ENCODE measurements at regions not wholly inside any gene's neighbourhood (a gene's known extent, or its start where the extent isn't known, plus 50 kb on each side); places are given as distances from the start of the nearest gene placed in this dataset.

GRCh38 chr9:117809751-117810150 lies 105.5 kb downstream of the TLR4 start:
- intact Hi-C loops (cut with DNase I): no loop called here
- no peaks in the 10 kb centered on the region for H3K27me3 ChIP-seq
- no peak for DNase-seq
- TF ChIP-seq, protein P1, sequence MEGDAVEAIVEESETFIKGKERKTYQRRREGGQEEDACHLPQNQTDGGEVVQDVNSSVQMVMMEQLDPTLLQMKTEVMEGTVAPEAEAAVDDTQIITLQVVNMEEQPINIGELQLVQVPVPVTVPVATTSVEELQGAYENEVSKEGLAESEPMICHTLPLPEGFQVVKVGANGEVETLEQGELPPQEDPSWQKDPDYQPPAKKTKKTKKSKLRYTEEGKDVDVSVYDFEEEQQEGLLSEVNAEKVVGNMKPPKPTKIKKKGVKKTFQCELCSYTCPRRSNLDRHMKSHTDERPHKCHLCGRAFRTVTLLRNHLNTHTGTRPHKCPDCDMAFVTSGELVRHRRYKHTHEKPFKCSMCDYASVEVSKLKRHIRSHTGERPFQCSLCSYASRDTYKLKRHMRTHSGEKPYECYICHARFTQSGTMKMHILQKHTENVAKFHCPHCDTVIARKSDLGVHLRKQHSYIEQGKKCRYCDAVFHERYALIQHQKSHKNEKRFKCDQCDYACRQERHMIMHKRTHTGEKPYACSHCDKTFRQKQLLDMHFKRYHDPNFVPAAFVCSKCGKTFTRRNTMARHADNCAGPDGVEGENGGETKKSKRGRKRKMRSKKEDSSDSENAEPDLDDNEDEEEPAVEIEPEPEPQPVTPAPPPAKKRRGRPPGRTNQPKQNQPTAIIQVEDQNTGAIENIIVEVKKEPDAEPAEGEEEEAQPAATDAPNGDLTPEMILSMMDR (IDR thresholded peaks at IDR 0.05): no peak
- no peak for TF ChIP-seq POLR2A (IDR thresholded peaks at IDR 0.05)
- H3K27ac ChIP-seq: no peak overlapping the region
- H3K4me3 ChIP-seq: no peak overlapping the region
- 75 to 85% methylated on average over 4 of the region's 4 CpGs for WGBS, 2 donors
- no peaks in the 10 kb centered on the region for H3K36me3 ChIP-seq
- no peaks in the 10 kb centered on the region for H3K4me1 ChIP-seq
- no peaks in the 10 kb centered on the region for H3K9me3 ChIP-seq

DNA sequence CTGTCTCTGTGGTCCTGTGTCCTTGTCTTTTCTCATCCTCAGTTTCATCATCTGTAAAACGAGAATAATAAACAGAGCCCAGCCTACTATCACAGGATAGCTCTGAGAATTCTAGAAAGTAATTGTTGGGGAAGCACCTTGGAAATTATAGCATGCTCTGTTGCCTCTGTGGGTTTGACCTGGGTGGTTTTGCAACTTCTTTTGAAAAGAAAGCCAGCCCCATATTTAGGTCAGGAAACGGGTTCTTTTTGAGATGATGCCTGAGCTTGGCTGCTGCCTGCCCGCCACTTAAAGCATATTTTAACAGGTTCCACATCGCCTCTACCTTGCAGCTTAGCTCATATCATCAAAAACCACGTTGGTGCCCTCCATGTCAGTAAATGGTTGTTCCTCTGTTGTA lies 111.1 kb downstream of the TLR4 start:
- intact Hi-C loops (cut with DNase I): no loop called here

GRCh38 chr9:117815948-117816347 lies 111.7 kb downstream of the TLR4 start:
- Histone ChIP-seq H3K9me3 (no peaks in the 10 kb centered on the region), H3K4me3 (no peak overlapping the region), H3K27me3 (no peaks in the 10 kb centered on the region), H3K36me3 (no peaks in the 10 kb centered on the region), H3K4me1 (no peaks in the 10 kb centered on the region), H3K27ac (no peak overlapping the region)
- DNase-seq: no peak
- intact Hi-C loops (cut with DNase I): no loop called here
- 63 to 64% methylated on average over 3 of the region's 3 CpGs for whole genome bisulfite sequencing, 2 donors
- TF ChIP-seq, protein P1 (IDR thresholded peaks at IDR 0.05): no peak
- no peak for TF ChIP-seq POLR2A (IDR thresholded peaks at IDR 0.05)

More for the DNA sequence above, 111.1 kb downstream of the TLR4 start:
- no peaks in the 10 kb centered on the region for H3K9me3 ChIP-seq
- no peak overlapping the region for H3K27ac ChIP-seq
- no peak overlapping the region for H3K4me3 ChIP-seq
- no peaks in the 10 kb centered on the region for H3K36me3 ChIP-seq
- WGBS, 2 donors: 36 to 43% methylated on average over 5 of the region's 5 CpGs
- TF ChIP-seq, protein P1 (IDR thresholded peaks at IDR 0.05): no peak
- TF ChIP-seq POLR2A (IDR thresholded peaks at IDR 0.05): no peak
- DNase-seq: no peak
- H3K27me3 ChIP-seq: no peaks in the 10 kb centered on the region
- no peaks in the 10 kb centered on the region for H3K4me1 ChIP-seq

DNA sequence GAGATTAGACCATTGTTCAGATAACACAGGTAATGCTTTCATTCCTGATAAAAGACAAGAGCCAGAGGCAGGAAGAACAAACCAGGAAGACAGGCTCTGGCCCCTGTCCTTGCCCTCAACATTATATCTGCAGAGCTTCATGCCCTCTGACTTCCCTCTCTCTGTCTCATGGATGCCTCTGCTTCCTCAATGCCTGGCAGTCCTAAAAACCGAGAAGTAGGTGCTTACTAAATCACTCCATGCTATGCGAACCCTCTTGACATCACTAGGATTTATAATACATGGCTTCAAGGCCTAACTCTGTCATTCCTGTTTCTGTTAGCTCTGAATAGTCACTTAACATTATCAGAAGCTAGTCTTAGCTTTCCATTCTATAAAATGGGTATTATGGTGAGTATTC lies 117.8 kb downstream of the TLR4 start:
- TF ChIP-seq POLR2A (IDR thresholded peaks at IDR 0.05): no peak
- TF ChIP-seq, protein P1 (IDR thresholded peaks at IDR 0.05): no peak
- no peaks in the 10 kb centered on the region for H3K36me3 ChIP-seq
- no peak overlapping the region for H3K27ac ChIP-seq
- WGBS, 2 donors: 46 to 64% methylated on average over 2 of the region's 2 CpGs
- DNase-seq: no peak
- intact Hi-C loops (cut with DNase I): no loop called here
- no peaks in the 10 kb centered on the region for H3K27me3 ChIP-seq
- no peaks in the 10 kb centered on the region for H3K9me3 ChIP-seq
- no peaks in the 10 kb centered on the region for H3K4me1 ChIP-seq
- H3K4me3 ChIP-seq: no peak overlapping the region

GRCh38 chr9:117823576-117823975 lies 119.4 kb downstream of the TLR4 start:
- TF ChIP-seq POLR2A (IDR thresholded peaks at IDR 0.05): no peak
- TF ChIP-seq, protein P1 (IDR thresholded peaks at IDR 0.05): no peak
- Histone ChIP-seq H3K4me3 (no peak overlapping the region), H3K27me3 (no peaks in the 10 kb centered on the region), H3K36me3 (no peaks in the 10 kb centered on the region), H3K27ac (no peak overlapping the region), H3K9me3 (no peaks in the 10 kb centered on the region), H3K4me1 (no peaks in the 10 kb centered on the region)
- no peak for DNase-seq
- intact Hi-C loops (cut with DNase I): no loop called here
